GM23338 (cell line): ENCODE measurements at regions not wholly inside any gene's neighbourhood (a gene's known extent, or its start where the extent isn't known, plus 50 kb on each side); places are given as distances from the start of the nearest gene placed in this dataset.

ENCODE experiments used
- ATAC-seq: fragments of 200-7000 bp; cut with Tn5 transposase; 3 replicates; pipeline ENCODE4 v1.9.1; 2020
- DNase-seq: peaks from one replicate; pipeline ENCODE4 v3.0.0-alpha.2; 2015; ENCODE audit warnings: low spot score
- H2AFZ ChIP-seq: fragments of 200-600 bp; sonication (generic); 2 replicates; pipeline ENCODE4 v1.8.0; 2016; ENCODE audit warnings: antibody characterized with exemption, mild to moderate bottlenecking, moderate library complexity
- H3F3A ChIP-seq: fragments of 200-600 bp; sonication (generic); replicated peaks from 2 replicates; pipeline ENCODE4 v1.8.0; 2017; ENCODE audit warnings: antibody characterized with exemption, mixed run types, low read depth
- H3K27ac ChIP-seq: fragments of 200-600 bp; sonication (generic); 2 replicates; pipeline ENCODE4 v1.6.1; 2016; ENCODE audit warnings: low read depth
- H3K27me3 ChIP-seq: fragments of 200-600 bp; sonication (generic); 2 replicates; pipeline ENCODE4 v1.8.0; 2016; ENCODE audit warnings: mild to moderate bottlenecking, mixed run types, moderate library complexity; ENCODE audit not compliant: insufficient read depth
- H3K36me3 ChIP-seq: fragments of 200-600 bp; sonication (generic); 2 replicates; pipeline ENCODE4 v1.8.0; 2016; ENCODE audit warnings: mild to moderate bottlenecking; ENCODE audit not compliant: insufficient read depth
- H3K4me1 ChIP-seq: fragments of 200-600 bp; sonication (generic); 2 replicates; pipeline ENCODE4 v1.8.0; 2016; ENCODE audit warnings: mild to moderate bottlenecking, moderate library complexity; ENCODE audit not compliant: insufficient read depth
- H3K4me2 ChIP-seq: fragments of 200-600 bp; sonication (generic); 2 replicates; pipeline ENCODE4 v1.7.1; 2017; ENCODE audit warnings: mixed run types
- H3K4me3 ChIP-seq: fragments of 200-600 bp; sonication (generic); 2 replicates; pipeline ENCODE4 v1.6.1; 2016; ENCODE audit warnings: mixed run types
- H3K79me2 ChIP-seq: fragments of 200-600 bp; sonication (generic); replicated peaks from 2 replicates; pipeline ENCODE4 v1.8.0; 2017; ENCODE audit warnings: mild to moderate bottlenecking; ENCODE audit not compliant: insufficient read depth
- H3K9me2 ChIP-seq: fragments of 200-600 bp; sonication (generic); 2 replicates; pipeline ENCODE4 v1.8.0; 2017; ENCODE audit not compliant: insufficient read depth
- H4K20me1 ChIP-seq: fragments of 200-600 bp; sonication (generic); replicated peaks from 2 replicates; pipeline ENCODE4 v1.8.0; 2017; ENCODE audit warnings: mild to moderate bottlenecking; ENCODE audit not compliant: insufficient read depth
- H3K27ac Mint-ChIP-seq: 2 replicates; pipeline ENCODE4 v1.8.0; 2020; ENCODE audit warnings: inconsistent platforms, mild to moderate bottlenecking, moderate library complexity, mixed read lengths
- H3K27me3 Mint-ChIP-seq: 3 replicates; pipeline ENCODE4 v1.8.0; 2022; ENCODE audit warnings: low read depth, mild to moderate bottlenecking, moderate library complexity, mixed read lengths, inconsistent platforms; ENCODE audit not compliant: insufficient read depth, poor library complexity
- H3K36me3 Mint-ChIP-seq: 3 replicates; pipeline ENCODE4 v1.8.0; 2021; ENCODE audit warnings: low read depth, mild to moderate bottlenecking, inconsistent platforms, moderate library complexity, mixed read lengths
- H3K4me1 Mint-ChIP-seq: 3 replicates; pipeline ENCODE4 v1.8.0; 2020; ENCODE audit warnings: mild to moderate bottlenecking, inconsistent platforms, mixed read lengths
- H3K4me3 Mint-ChIP-seq: 3 replicates; pipeline ENCODE4 v1.8.0; 2021; ENCODE audit warnings: moderate library complexity, mild to moderate bottlenecking, inconsistent platforms, mixed read lengths
- H3K9me3 Mint-ChIP-seq: 3 replicates; pipeline ENCODE4 v1.8.0; 2020; ENCODE audit warnings: moderate library complexity, mild to moderate bottlenecking, inconsistent platforms, mixed read lengths
- CREB1 ChIP-seq: fragments of 250-450 bp; sonication (Bioruptor Pico); IDR thresholded peaks from 2 replicates; pipeline ENCODE4 v1.5.0; 2020; ENCODE audit warnings: low read depth, mild to moderate bottlenecking, moderate library complexity
- CTCF ChIP-seq, 2 experiments: fragments of 200-600 bp in 1 of 2; sonication (generic) in 1 of 2; conservative IDR thresholded peaks; 2 replicates each; pipeline versions ENCODE4 v1.5.1 to v1.6.1; 2016 to 2017; ENCODE audit warnings: antibody characterized with exemption in 2 of 2, low read depth in 2 of 2, mild to moderate bottlenecking in 2 of 2, moderate library complexity in 1 of 2
- EZH2 ChIP-seq: fragments of 200-600 bp; sonication (generic); IDR thresholded peaks from one replicate; pipeline ENCODE4 v1.8.0; 2017; ENCODE audit warnings: antibody characterized with exemption, mild to moderate bottlenecking, low read depth; ENCODE audit not compliant: unreplicated experiment
- EZH2phosphoT487 ChIP-seq: fragments of 200-600 bp; sonication (generic); IDR thresholded peaks from one replicate; pipeline ENCODE4 v1.8.1; 2018; ENCODE audit warnings: antibody characterized with exemption; ENCODE audit not compliant: unreplicated experiment
- JUNB ChIP-seq: IDR thresholded peaks from one replicate; pipeline ENCODE4 v1.6.1; 2016; ENCODE audit warnings: antibody characterized with exemption; ENCODE audit not compliant: unreplicated experiment
- NANOG ChIP-seq: IDR thresholded peaks from 2 replicates; pipeline ENCODE4 v1.6.1; 2016; ENCODE audit warnings: antibody characterized with exemption, borderline replicate concordance
- POLR2AphosphoS5 ChIP-seq: IDR thresholded peaks from 2 replicates; pipeline ENCODE4 v1.6.1; 2016; ENCODE audit warnings: antibody characterized with exemption, low read depth
- STAT1 ChIP-seq: IDR thresholded peaks from one replicate; pipeline ENCODE4 v1.6.1; 2016; ENCODE audit warnings: antibody characterized with exemption; ENCODE audit not compliant: unreplicated experiment
- ZNF114 ChIP-seq: fragments of 250-450 bp; sonication (Bioruptor Pico); IDR thresholded peaks from 2 replicates; pipeline ENCODE4 v1.5.0; 2020; ENCODE audit warnings: mild to moderate bottlenecking, moderate library complexity
- ZNF331 ChIP-seq: fragments of 250-450 bp; sonication (Bioruptor Pico); IDR thresholded peaks from 2 replicates; pipeline ENCODE4 v1.5.0; 2020; ENCODE audit warnings: low read depth, mild to moderate bottlenecking, moderate library complexity
- ZNF462 ChIP-seq: fragments of 250-450 bp; sonication (Bioruptor Pico); IDR thresholded peaks from 2 replicates; pipeline ENCODE4 v1.5.0; 2020; ENCODE audit warnings: mild to moderate bottlenecking, moderate library complexity
- TF ChIP-seq, protein P1 (sequence below): IDR thresholded peaks from one replicate; pipeline ENCODE4 v1.6.1; 2018; ENCODE audit warnings: antibody characterized with exemption; ENCODE audit not compliant: unreplicated experiment
- TF ChIP-seq, protein P2 (sequence below): IDR thresholded peaks from 2 replicates; pipeline ENCODE4 v1.6.1; 2016; ENCODE audit warnings: antibody characterized with exemption

DNA sequence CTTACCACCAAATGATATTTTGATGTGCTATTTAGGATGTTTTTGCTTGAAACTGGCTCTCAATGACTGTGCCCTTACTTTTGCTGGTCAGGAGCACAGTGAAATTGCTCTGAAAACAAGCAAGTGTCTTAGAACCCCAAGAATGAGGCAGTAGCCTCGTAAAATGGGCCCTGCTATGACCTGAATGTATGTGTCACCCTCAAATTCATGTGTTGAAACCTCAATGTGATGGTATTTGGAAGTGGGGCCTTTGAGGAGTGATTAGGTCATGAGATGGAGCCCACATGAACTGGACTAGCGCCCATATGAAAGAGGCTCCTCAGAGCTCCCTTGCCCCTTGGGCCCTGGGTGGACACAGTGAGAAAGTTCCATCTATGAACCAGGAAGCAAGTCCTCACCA is 155.2 kb downstream of the ZIC5 start:
- no peaks in the 10 kb centered on the region for H3K79me2 ChIP-seq
- no peaks in the 10 kb centered on the region for H3K36me3 ChIP-seq
- no peak for DNase-seq
- no peaks in the 10 kb centered on the region for H3K27me3 ChIP-seq
- peaks cover 3% of the 10 kb centered on the region; the same call in 2 of the 3 replicates for H3K9me3 Mint-ChIP-seq
- H3K36me3 Mint-ChIP-seq = peaks cover 6% of the 10 kb centered on the region; the same call in 2 of the 3 replicates
- H3K27me3 Mint-ChIP-seq = peaks cover 9% of the 10 kb centered on the region
- peaks cover 2% of the 10 kb centered on the region for H3K9me2 ChIP-seq
- no peak for TF ChIP-seq EZH2
- no peak for TF ChIP-seq STAT1
- TF ChIP-seq ZNF331 (CRISPR knock-in tag) = no peak
- no peak for TF ChIP-seq JUNB
- TF ChIP-seq NANOG = no peak
- TF ChIP-seq ZNF114 = no peak
- no peak for TF ChIP-seq ZNF462
- TF ChIP-seq CREB1 (CRISPR knock-in tag) = no peak
- TF ChIP-seq, protein P1, sequence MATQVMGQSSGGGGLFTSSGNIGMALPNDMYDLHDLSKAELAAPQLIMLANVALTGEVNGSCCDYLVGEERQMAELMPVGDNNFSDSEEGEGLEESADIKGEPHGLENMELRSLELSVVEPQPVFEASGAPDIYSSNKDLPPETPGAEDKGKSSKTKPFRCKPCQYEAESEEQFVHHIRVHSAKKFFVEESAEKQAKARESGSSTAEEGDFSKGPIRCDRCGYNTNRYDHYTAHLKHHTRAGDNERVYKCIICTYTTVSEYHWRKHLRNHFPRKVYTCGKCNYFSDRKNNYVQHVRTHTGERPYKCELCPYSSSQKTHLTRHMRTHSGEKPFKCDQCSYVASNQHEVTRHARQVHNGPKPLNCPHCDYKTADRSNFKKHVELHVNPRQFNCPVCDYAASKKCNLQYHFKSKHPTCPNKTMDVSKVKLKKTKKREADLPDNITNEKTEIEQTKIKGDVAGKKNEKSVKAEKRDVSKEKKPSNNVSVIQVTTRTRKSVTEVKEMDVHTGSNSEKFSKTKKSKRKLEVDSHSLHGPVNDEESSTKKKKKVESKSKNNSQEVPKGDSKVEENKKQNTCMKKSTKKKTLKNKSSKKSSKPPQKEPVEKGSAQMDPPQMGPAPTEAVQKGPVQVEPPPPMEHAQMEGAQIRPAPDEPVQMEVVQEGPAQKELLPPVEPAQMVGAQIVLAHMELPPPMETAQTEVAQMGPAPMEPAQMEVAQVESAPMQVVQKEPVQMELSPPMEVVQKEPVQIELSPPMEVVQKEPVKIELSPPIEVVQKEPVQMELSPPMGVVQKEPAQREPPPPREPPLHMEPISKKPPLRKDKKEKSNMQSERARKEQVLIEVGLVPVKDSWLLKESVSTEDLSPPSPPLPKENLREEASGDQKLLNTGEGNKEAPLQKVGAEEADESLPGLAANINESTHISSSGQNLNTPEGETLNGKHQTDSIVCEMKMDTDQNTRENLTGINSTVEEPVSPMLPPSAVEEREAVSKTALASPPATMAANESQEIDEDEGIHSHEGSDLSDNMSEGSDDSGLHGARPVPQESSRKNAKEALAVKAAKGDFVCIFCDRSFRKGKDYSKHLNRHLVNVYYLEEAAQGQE = no peak
- TF ChIP-seq EZH2phosphoT487 = no peak
- no peak for TF ChIP-seq POLR2AphosphoS5
- TF ChIP-seq, protein P2, sequence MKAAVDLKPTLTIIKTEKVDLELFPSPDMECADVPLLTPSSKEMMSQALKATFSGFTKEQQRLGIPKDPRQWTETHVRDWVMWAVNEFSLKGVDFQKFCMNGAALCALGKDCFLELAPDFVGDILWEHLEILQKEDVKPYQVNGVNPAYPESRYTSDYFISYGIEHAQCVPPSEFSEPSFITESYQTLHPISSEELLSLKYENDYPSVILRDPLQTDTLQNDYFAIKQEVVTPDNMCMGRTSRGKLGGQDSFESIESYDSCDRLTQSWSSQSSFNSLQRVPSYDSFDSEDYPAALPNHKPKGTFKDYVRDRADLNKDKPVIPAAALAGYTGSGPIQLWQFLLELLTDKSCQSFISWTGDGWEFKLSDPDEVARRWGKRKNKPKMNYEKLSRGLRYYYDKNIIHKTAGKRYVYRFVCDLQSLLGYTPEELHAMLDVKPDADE = no peak
- TF ChIP-seq CTCF (conservative IDR thresholded peaks at IDR 0.05; ENCODE audit: low read depth in 2 of 2) = no peak
- peaks cover 26% of the 10 kb centered on the region for H3K4me1 Mint-ChIP-seq
- no peak overlapping the region for H3K4me3 Mint-ChIP-seq
- H3K4me3 ChIP-seq = no peak overlapping the region
- no peak overlapping the region for H3K4me2 ChIP-seq
- no peak overlapping the region for H3K27ac ChIP-seq
- no peak for ATAC-seq
- peaks cover 10% of the 10 kb centered on the region; the same call in 1 of the 2 replicates for H3F3A ChIP-seq
- no peak overlapping the region for H3K27ac Mint-ChIP-seq
- H3K4me1 ChIP-seq = peaks cover 13% of the 10 kb centered on the region
- no peaks in the 10 kb centered on the region for H4K20me1 ChIP-seq
- H2AFZ ChIP-seq = no peak overlapping the region
